ENCODE measurements at regions not wholly inside any gene's neighbourhood (a gene's known extent, or its start where the extent isn't known, plus 50 kb on each side); places are given as distances from the start of the nearest gene placed in this dataset.

DNA sequence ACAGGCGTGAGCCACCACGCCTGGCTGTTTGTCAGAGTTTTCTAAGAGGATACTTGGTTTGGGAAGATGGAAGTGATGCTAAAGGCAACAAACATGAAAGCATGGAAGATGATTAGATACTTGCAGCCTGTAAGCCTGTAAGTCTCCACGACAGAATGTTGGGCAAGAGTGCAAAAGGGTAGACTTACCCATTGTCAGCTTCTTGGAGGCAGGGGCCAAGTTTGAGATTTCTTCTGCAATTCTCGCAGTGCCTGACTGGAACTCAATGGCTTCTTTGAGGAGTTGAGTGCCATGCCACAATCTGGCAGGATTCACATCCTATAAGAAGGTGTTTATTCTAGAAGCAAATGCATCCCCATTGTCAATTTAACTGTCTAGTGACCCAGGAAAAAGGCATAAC lies 70.1 kb upstream of the EFEMP1 start:
- TF ChIP-seq, protein P1, sequence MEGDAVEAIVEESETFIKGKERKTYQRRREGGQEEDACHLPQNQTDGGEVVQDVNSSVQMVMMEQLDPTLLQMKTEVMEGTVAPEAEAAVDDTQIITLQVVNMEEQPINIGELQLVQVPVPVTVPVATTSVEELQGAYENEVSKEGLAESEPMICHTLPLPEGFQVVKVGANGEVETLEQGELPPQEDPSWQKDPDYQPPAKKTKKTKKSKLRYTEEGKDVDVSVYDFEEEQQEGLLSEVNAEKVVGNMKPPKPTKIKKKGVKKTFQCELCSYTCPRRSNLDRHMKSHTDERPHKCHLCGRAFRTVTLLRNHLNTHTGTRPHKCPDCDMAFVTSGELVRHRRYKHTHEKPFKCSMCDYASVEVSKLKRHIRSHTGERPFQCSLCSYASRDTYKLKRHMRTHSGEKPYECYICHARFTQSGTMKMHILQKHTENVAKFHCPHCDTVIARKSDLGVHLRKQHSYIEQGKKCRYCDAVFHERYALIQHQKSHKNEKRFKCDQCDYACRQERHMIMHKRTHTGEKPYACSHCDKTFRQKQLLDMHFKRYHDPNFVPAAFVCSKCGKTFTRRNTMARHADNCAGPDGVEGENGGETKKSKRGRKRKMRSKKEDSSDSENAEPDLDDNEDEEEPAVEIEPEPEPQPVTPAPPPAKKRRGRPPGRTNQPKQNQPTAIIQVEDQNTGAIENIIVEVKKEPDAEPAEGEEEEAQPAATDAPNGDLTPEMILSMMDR (IDR thresholded peaks at IDR 0.05), result no peak
- no peak for TF ChIP-seq POLR2A (IDR thresholded peaks at IDR 0.05)

Measured in upper lobe of left lung (tissue), 4 donors.